HCT116 (cell line): ENCODE measurements at regions not wholly inside any gene's neighbourhood (a gene's known extent, or its start where the extent isn't known, plus 50 kb on each side); places are given as distances from the start of the nearest gene placed in this dataset.

Experiments
- ATAC-seq: fragments of 200-7000 bp; cut with Tn5 transposase; 2 replicates; pipeline ENCODE4 v1.9.1; 2020; ENCODE audit warnings: mild to moderate bottlenecking, moderate library complexity
- BruUV-seq: library from RNA; stranded (reverse); fragments of 400-500 nt; replicated peaks from 2 replicates; lab custom pipeline; 2021; lab: Mats Ljungman, UMichigan
- CTCF ChIA-PET: fragments of 300-600 bp; sonication (Branson Sonifier 250); formaldehyde crosslinking; loops from one replicate; lab custom pipeline; 2021; ENCODE audit warnings: antibody characterized with exemption; lab: Charles Lee
- POLR2A ChIA-PET: fragments of 300-600, 350-600 bp; sonication (Branson Sonifier 250); formaldehyde crosslinking; loops from one replicate; lab custom pipeline; 2021; ENCODE audit warnings: antibody characterized with exemption; lab: Charles Lee
- RAD21 ChIA-PET, 2 experiments: fragments of 300-600 bp; sonication (Branson Sonifier 250); formaldehyde crosslinking; loops; one replicate each; lab custom pipeline; 2023; ENCODE audit warnings: low total read pairs in 2 of 2; ENCODE audit not compliant: uncharacterized antibody in 2 of 2, unreplicated experiment in 2 of 2, low non-redundant PET in 1 of 2; lab: Charles Lee
- DNase-seq: peaks from one replicate; pipeline ENCODE4 v3.0.0-alpha.2; 2010; ENCODE audit warnings: low read depth, low spot score
- H2AFZ ChIP-seq: fragments of 200-600 bp; shearing (Covaris generic), sonication (generic); 2 replicates; pipeline ENCODE4 v1.6.1; 2017; ENCODE audit warnings: low read depth, mixed run types, mixed read lengths, antibody characterized with exemption, low read length; ENCODE audit not compliant: poor library complexity, severe bottlenecking
- H3K27ac ChIP-seq: 2 replicates; pipeline ENCODE4 v1.5.1; 2012; ENCODE audit warnings: low read depth, low read length
- H3K27me3 ChIP-seq: fragments of 200-600 bp; sonication (generic); 2 replicates; pipeline ENCODE4 v1.6.1; 2016; ENCODE audit warnings: mixed run types, low read length, mixed read lengths; ENCODE audit not compliant: insufficient read depth
- H3K36me3 ChIP-seq, 2 experiments: fragments of 200-500 bp in 1 of 2; fragments of 200-600 bp in 1 of 2; sonication (Bioruptor generic) in 1 of 2; sonication (generic) in 1 of 2; 2 replicates each; pipeline versions ENCODE4 v1.5.1 to v1.6.1; 2014 to 2016; ENCODE audit warnings: low read length in 2 of 2, inconsistent platforms in 1 of 2, mixed read lengths in 1 of 2, mixed run types in 1 of 2; ENCODE audit not compliant: insufficient read depth in 2 of 2, control insufficient read depth in 1 of 2
- H3K4me1 ChIP-seq, 2 experiments: fragments of 200-600 bp in 1 of 2; sonication (generic) in 1 of 2; 2 replicates each; pipeline versions ENCODE4 v1.5.1 to v1.6.1; 2012 to 2017; ENCODE audit warnings: low read length in 2 of 2, inconsistent platforms in 1 of 2, mild to moderate bottlenecking in 1 of 2, mixed read lengths in 1 of 2, mixed run types in 1 of 2, moderate library complexity in 1 of 2; ENCODE audit not compliant: insufficient read depth in 2 of 2, control insufficient read depth in 1 of 2
- H3K4me2 ChIP-seq: fragments of 200-600 bp; sonication (generic); 2 replicates; pipeline ENCODE4 v1.6.1; 2017; ENCODE audit warnings: mixed run types, low read length, mixed read lengths
- H3K4me3 ChIP-seq, 2 experiments: fragments of 200-600 bp in 1 of 2; sonication (generic) in 1 of 2; replicated peaks in 1 of 2; 2 replicates each; pipeline ENCODE4 v1.5.1; 2011 to 2016; ENCODE audit warnings: low read length in 2 of 2, control low read depth in 1 of 2, low read depth in 1 of 2, mild to moderate bottlenecking in 1 of 2, mixed read lengths in 1 of 2, mixed run types in 1 of 2
- H3K79me2 ChIP-seq: fragments of 200-600 bp; sonication (generic); 2 replicates; pipeline ENCODE4 v1.6.1; 2017; ENCODE audit warnings: mild to moderate bottlenecking, mixed run types, low read length, moderate library complexity, mixed read lengths; ENCODE audit not compliant: insufficient read depth
- H3K9ac ChIP-seq: fragments of 200-600 bp; sonication (generic); 2 replicates; pipeline ENCODE4 v1.6.1; 2016; ENCODE audit warnings: low read length, mixed read lengths
- H3K9me2 ChIP-seq: fragments of 200-600 bp; sonication (generic), shearing (Covaris generic); 2 replicates; pipeline ENCODE4 v1.6.1; 2017; ENCODE audit warnings: mixed run types, mild to moderate bottlenecking, moderate library complexity; ENCODE audit not compliant: insufficient read depth
- H3K9me3 ChIP-seq, 2 experiments: fragments of 200-500 bp in 1 of 2; fragments of 200-600 bp in 1 of 2; sonication (Bioruptor generic) in 1 of 2; sonication (generic) in 1 of 2; 2 replicates each; pipeline ENCODE4 v1.6.1; 2014 to 2017; ENCODE audit warnings: low read length in 2 of 2, mixed read lengths in 2 of 2, inconsistent platforms in 1 of 2, low read depth in 1 of 2, mild to moderate bottlenecking in 1 of 2, mixed run types in 1 of 2, moderate library complexity in 1 of 2; ENCODE audit not compliant: control insufficient read depth in 1 of 2, insufficient read depth in 1 of 2
- H4K20me1 ChIP-seq: fragments of 200-600 bp; sonication (generic), shearing (Covaris generic); 2 replicates; pipeline ENCODE4 v1.6.1; 2017; ENCODE audit warnings: mixed run types, mild to moderate bottlenecking, moderate library complexity; ENCODE audit not compliant: insufficient read depth
- ATF3 ChIP-seq: IDR thresholded peaks from 2 replicates; pipeline ENCODE4 v1.6.1; 2012
- CBX3 ChIP-seq: IDR thresholded peaks from 2 replicates; pipeline ENCODE4 v1.6.1; 2012; ENCODE audit warnings: low read depth
- CTCF ChIP-seq, 3 experiments: fragments of 200-600 bp in 1 of 3; sonication (generic) in 1 of 3; IDR thresholded peaks in 2 of 3; conservative IDR thresholded peaks in 1 of 3; 2 replicates each; pipeline ENCODE4 v1.5.1; 2012 to 2017; ENCODE audit warnings: low read depth in 2 of 3, low read length in 2 of 3, antibody characterized with exemption in 1 of 3, borderline replicate concordance in 1 of 3, control low read depth in 1 of 3, mild to moderate bottlenecking in 1 of 3, mixed read lengths in 1 of 3, mixed run types in 1 of 3, moderate library complexity in 1 of 3; ENCODE audit not compliant: insufficient read depth in 1 of 3
- EGR1 ChIP-seq: IDR thresholded peaks from 2 replicates; pipeline ENCODE4 v1.6.1; 2012; ENCODE audit warnings: low read depth
- ELF1 ChIP-seq: IDR thresholded peaks from 2 replicates; pipeline ENCODE4 v1.6.1; 2012; ENCODE audit warnings: low read depth, borderline replicate concordance
- EZH2 ChIP-seq: fragments of 200-600 bp; sonication (generic); IDR thresholded peaks from 2 replicates; pipeline ENCODE4 v1.6.1; 2017; ENCODE audit warnings: antibody characterized with exemption, mixed run types
- FOSL1 ChIP-seq: IDR thresholded peaks from 2 replicates; pipeline ENCODE4 v1.6.1; 2012; ENCODE audit warnings: low read depth
- JUND ChIP-seq: IDR thresholded peaks from 2 replicates; pipeline ENCODE4 v1.6.1; 2012
- MAX ChIP-seq: IDR thresholded peaks from 2 replicates; pipeline ENCODE4 v1.6.1; 2012
- POLR2A ChIP-seq: IDR thresholded peaks from 2 replicates; pipeline ENCODE4 v1.7.0; 2011; ENCODE audit warnings: borderline replicate concordance; ENCODE audit not compliant: insufficient read depth, insufficient read length; ENCODE audit errors: extremely low read depth
- POLR2AphosphoS5 ChIP-seq: IDR thresholded peaks from 2 replicates; pipeline ENCODE4 v1.6.1; 2011; ENCODE audit warnings: mild to moderate bottlenecking, low read depth, low read length, moderate library complexity
- RAD21 ChIP-seq: IDR thresholded peaks from 2 replicates; pipeline ENCODE4 v1.6.1; 2012; ENCODE audit warnings: low read depth, mild to moderate bottlenecking
- SIN3A ChIP-seq: IDR thresholded peaks from 2 replicates; pipeline ENCODE4 v1.6.1; 2012; ENCODE audit warnings: low read depth
- SP1 ChIP-seq: IDR thresholded peaks from 2 replicates; pipeline ENCODE4 v1.6.1; 2012; ENCODE audit warnings: low read depth
- SRF ChIP-seq: IDR thresholded peaks from 2 replicates; pipeline ENCODE4 v1.6.1; 2012; ENCODE audit warnings: low read depth
- TCF7L2 ChIP-seq: IDR thresholded peaks from 2 replicates; pipeline ENCODE4 v1.7.0; 2011; ENCODE audit warnings: borderline replicate concordance, inconsistent platforms; ENCODE audit not compliant: insufficient read depth, insufficient read length; ENCODE audit errors: extremely low read depth
- YY1 ChIP-seq: IDR thresholded peaks from 2 replicates; pipeline ENCODE4 v1.6.1; 2011; ENCODE audit warnings: low read length, low read depth, moderate library complexity, mild to moderate bottlenecking; ENCODE audit not compliant: insufficient replicate concordance; ENCODE audit errors: extremely low read depth
- ZBTB33 ChIP-seq: IDR thresholded peaks from 2 replicates; pipeline ENCODE4 v1.6.1; 2011; ENCODE audit warnings: mild to moderate bottlenecking, low read length, moderate library complexity; ENCODE audit not compliant: insufficient replicate concordance; ENCODE audit errors: extremely low read depth
- ZFX ChIP-seq: fragments of 450-650 bp; IDR thresholded peaks from 2 replicates; pipeline ENCODE4 v1.6.1; 2017
- intact Hi-C: fragments of 100-400 bp; cut with micrococcal nuclease; formaldehyde crosslinking; loops from 2 replicates; pipeline ENCODE4 v1.10.0; 2022
- TF ChIP-seq, protein P1 (sequence below): IDR thresholded peaks from 2 replicates; pipeline ENCODE4 v1.6.1; 2012; ENCODE audit warnings: low read depth

DNA sequence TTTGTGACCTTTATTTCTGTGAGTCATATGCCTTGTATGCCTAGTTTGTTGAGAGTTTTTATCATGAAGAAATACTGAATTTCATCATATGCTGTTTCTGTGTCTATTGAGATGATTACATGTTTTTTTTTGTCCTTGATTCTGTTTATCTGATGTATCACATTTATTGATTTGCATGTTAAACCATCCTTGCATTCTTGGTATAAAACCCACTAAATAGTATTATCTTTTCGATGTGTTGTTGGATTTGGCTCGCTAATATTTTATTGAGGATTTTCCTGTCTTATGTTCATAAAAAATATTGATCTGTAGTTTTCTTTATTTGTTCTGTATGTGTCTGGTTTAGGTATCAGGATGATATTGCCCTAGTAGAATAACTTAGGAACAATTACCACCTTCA, 164.7 kb upstream of the CHRM3 start:
- intact Hi-C loops, result no loop called here
- Histone ChIP-seq H3K79me2 (no peaks in the 10 kb centered on the region), H3K9me3 (peaks cover 14 to 16% of the 10 kb centered on the region in 2 experiments; a peak in 2 of 4 replicates), H3K27ac (no peak overlapping the region), H3K9ac (no peak overlapping the region), H4K20me1 (no peaks in the 10 kb centered on the region), H3K4me3 (no peak overlapping the region), H3K4me2 (no peak overlapping the region), H3K36me3 (no peaks in the 10 kb centered on the region), H3K4me1 (no peaks in the 10 kb centered on the region), H3K9me2 (no peaks in the 10 kb centered on the region), H2AFZ (no peak overlapping the region), H3K27me3 (no peaks in the 10 kb centered on the region)
- no peak for TF ChIP-seq RAD21
- TF ChIP-seq ZBTB33, result no peak
- TF ChIP-seq ATF3, result no peak
- TF ChIP-seq ZFX, result no peak
- no peak for TF ChIP-seq POLR2AphosphoS5
- no peak for TF ChIP-seq FOSL1
- TF ChIP-seq SP1, result no peak
- TF ChIP-seq YY1, result no peak
- TF ChIP-seq ELF1, result no peak
- no peak for TF ChIP-seq SRF
- no peak for TF ChIP-seq EGR1
- TF ChIP-seq CTCF (IDR thresholded peaks at IDR 0.05 in 2 of 3, conservative IDR thresholded peaks at IDR 0.05 in 1 of 3; ENCODE audit: borderline replicate concordance in 1 of 3, insufficient read depth in 1 of 3, low read depth in 2 of 3, low read length in 2 of 3), result no peak
- TF ChIP-seq MAX, result no peak
- TF ChIP-seq SIN3A, result no peak
- TF ChIP-seq EZH2, result no peak
- no peak for TF ChIP-seq JUND
- TF ChIP-seq TCF7L2, result no peak
- TF ChIP-seq POLR2A, result no peak
- TF ChIP-seq, protein P1, sequence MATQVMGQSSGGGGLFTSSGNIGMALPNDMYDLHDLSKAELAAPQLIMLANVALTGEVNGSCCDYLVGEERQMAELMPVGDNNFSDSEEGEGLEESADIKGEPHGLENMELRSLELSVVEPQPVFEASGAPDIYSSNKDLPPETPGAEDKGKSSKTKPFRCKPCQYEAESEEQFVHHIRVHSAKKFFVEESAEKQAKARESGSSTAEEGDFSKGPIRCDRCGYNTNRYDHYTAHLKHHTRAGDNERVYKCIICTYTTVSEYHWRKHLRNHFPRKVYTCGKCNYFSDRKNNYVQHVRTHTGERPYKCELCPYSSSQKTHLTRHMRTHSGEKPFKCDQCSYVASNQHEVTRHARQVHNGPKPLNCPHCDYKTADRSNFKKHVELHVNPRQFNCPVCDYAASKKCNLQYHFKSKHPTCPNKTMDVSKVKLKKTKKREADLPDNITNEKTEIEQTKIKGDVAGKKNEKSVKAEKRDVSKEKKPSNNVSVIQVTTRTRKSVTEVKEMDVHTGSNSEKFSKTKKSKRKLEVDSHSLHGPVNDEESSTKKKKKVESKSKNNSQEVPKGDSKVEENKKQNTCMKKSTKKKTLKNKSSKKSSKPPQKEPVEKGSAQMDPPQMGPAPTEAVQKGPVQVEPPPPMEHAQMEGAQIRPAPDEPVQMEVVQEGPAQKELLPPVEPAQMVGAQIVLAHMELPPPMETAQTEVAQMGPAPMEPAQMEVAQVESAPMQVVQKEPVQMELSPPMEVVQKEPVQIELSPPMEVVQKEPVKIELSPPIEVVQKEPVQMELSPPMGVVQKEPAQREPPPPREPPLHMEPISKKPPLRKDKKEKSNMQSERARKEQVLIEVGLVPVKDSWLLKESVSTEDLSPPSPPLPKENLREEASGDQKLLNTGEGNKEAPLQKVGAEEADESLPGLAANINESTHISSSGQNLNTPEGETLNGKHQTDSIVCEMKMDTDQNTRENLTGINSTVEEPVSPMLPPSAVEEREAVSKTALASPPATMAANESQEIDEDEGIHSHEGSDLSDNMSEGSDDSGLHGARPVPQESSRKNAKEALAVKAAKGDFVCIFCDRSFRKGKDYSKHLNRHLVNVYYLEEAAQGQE, result no peak
- TF ChIP-seq CBX3, result no peak
- ChIA-PET RAD21 (no interaction called here), POLR2A (no interaction called here), CTCF (no interaction called here)
- no peak for ATAC-seq
- no TSS peak for BruUV-seq
- DNase-seq, result no peak
